Neural crest cell (in vitro differentiated cells): ENCODE measurements at regions not wholly inside any gene's neighbourhood (a gene's known extent, or its start where the extent isn't known, plus 50 kb on each side); places are given as distances from the start of the nearest gene placed in this dataset.

ENCODE experiments used
- DNase-seq: peaks from one replicate; pipeline ENCODE4 v3.0.0; 2021; ENCODE audit warnings: low read depth, mixed read lengths, low spot score
- H3K27ac Mint-ChIP-seq: one replicate; pipeline ENCODE4 v1.8.0; 2021; ENCODE audit warnings: mild to moderate bottlenecking, mixed read lengths; ENCODE audit not compliant: unreplicated experiment
- H3K27me3 Mint-ChIP-seq: 2 replicates; pipeline ENCODE4 v1.8.0; 2021; ENCODE audit warnings: low read depth, mild to moderate bottlenecking, mixed read lengths
- H3K36me3 Mint-ChIP-seq: 2 replicates; pipeline ENCODE4 v1.8.0; 2021; ENCODE audit warnings: low read depth, mild to moderate bottlenecking, mixed read lengths
- H3K4me1 Mint-ChIP-seq: 2 replicates; pipeline ENCODE4 v1.8.0; 2021; ENCODE audit warnings: mixed read lengths
- H3K4me3 Mint-ChIP-seq: one replicate; pipeline ENCODE4 v1.8.0; 2021; ENCODE audit warnings: mild to moderate bottlenecking, mixed read lengths
- H3K9me3 Mint-ChIP-seq: 2 replicates; pipeline ENCODE4 v1.8.0; 2021; ENCODE audit warnings: mixed read lengths
- CTCF ChIP-seq: fragments of 200-600 bp; sonication (generic); conservative IDR thresholded peaks from 2 replicates; pipeline ENCODE4 v1.5.0; 2021; ENCODE audit warnings: antibody characterized with exemption, mild to moderate bottlenecking

- H3K27me3 Mint-ChIP-seq: peaks cover 33% of the 10 kb centered on the region
- no peaks in the 10 kb centered on the region for H3K9me3 Mint-ChIP-seq
- no peak for TF ChIP-seq CTCF
- H3K36me3 Mint-ChIP-seq: no peaks in the 10 kb centered on the region
- H3K4me3 Mint-ChIP-seq: no peak overlapping the region
- H3K27ac Mint-ChIP-seq: no peak overlapping the region
- H3K4me1 Mint-ChIP-seq: no peaks in the 10 kb centered on the region
- no peak for DNase-seq
These were observed 172.8 kb upstream of the PTGFR start for GRCh38 chr1:78318011-78318410.

GRCh38 chr1:78319603-78320002 lies 171.2 kb upstream of the PTGFR start:
- no peak for TF ChIP-seq CTCF
- no peaks in the 10 kb centered on the region for H3K36me3 Mint-ChIP-seq
- H3K4me1 Mint-ChIP-seq: no peaks in the 10 kb centered on the region
- DNase-seq: no peak
- no peak overlapping the region for H3K4me3 Mint-ChIP-seq
- no peak overlapping the region for H3K27ac Mint-ChIP-seq
- peaks cover 42% of the 10 kb centered on the region for H3K27me3 Mint-ChIP-seq
- H3K9me3 Mint-ChIP-seq: no peaks in the 10 kb centered on the region

GRCh38 chr1:78322928-78323680 lies 167.7 kb upstream of the PTGFR start:
- DNase-seq: no peak
- no peak for TF ChIP-seq CTCF
- H3K4me3 Mint-ChIP-seq: no peak overlapping the region
- H3K4me1 Mint-ChIP-seq: no peaks in the 10 kb centered on the region
- no peaks in the 10 kb centered on the region for H3K9me3 Mint-ChIP-seq
- H3K27me3 Mint-ChIP-seq: peaks cover 56% of the 10 kb centered on the region
- H3K36me3 Mint-ChIP-seq: no peaks in the 10 kb centered on the region
- no peak overlapping the region for H3K27ac Mint-ChIP-seq

DNA sequence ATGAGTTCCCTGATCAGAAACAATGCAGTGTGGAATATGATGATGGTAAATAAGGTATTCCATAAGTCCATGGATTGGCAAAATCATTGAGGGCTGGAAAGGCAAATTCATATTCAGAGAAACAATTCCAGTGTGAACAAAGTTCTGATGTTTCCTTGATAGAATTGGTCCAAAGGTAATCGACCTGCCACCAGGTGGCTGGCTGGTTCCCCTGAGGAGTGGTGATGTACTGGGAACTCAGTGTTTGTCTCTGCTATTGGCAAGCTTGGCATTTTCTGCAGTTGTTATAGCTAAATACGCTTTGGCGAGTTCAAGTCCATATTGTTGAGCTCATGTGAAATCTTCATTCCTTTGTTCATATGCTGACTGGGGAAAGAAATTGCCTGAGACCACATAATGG lies 165.5 kb upstream of the PTGFR start:
- Mint-ChIP-seq H3K36me3 (no peaks in the 10 kb centered on the region), H3K27me3 (peaks cover 73% of the 10 kb centered on the region), H3K27ac (no peak overlapping the region), H3K4me3 (no peak overlapping the region), H3K4me1 (no peaks in the 10 kb centered on the region), H3K9me3 (no peaks in the 10 kb centered on the region)
- TF ChIP-seq CTCF: no peak
- DNase-seq: no peak

DNA sequence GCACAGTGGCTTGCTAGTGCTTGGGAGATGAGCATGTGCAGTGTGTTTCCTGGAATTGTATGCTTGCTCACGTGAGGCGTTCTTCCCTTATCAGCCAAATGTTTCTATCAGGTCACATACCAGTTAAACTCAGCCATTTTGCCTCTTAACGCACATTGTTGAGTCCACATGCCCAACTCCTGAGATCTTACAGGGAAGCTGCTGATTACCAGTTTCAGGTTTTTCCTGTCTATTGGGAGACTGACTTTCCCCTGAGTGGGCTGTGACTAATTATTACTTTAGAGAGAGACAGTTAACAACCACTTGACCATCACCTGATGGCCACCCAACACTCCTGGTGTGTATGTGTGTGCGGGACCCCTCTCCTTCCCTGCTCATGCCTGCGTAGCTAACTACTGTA lies 161.3 kb upstream of the PTGFR start:
- no peak overlapping the region for H3K4me3 Mint-ChIP-seq
- no peak for TF ChIP-seq CTCF
- H3K4me1 Mint-ChIP-seq: no peaks in the 10 kb centered on the region
- H3K9me3 Mint-ChIP-seq: peaks cover 2% of the 10 kb centered on the region
- no peak overlapping the region for H3K27ac Mint-ChIP-seq
- H3K36me3 Mint-ChIP-seq: no peaks in the 10 kb centered on the region
- H3K27me3 Mint-ChIP-seq: peaks cover 75% of the 10 kb centered on the region
- DNase-seq: no peak
